Nephron progenitor cell (in vitro differentiated cells): ENCODE measurements at regions not wholly inside any gene's neighbourhood (a gene's known extent, or its start where the extent isn't known, plus 50 kb on each side); places are given as distances from the start of the nearest gene placed in this dataset.

Experiments used
- DNase-seq: peaks from one replicate; pipeline ENCODE4 v3.0.0; 2021
- H3K27ac Mint-ChIP-seq: 2 replicates; pipeline ENCODE4 v1.8.0; 2021; ENCODE audit warnings: mild to moderate bottlenecking, moderate library complexity, mixed read lengths
- H3K27me3 Mint-ChIP-seq: 2 replicates; pipeline ENCODE4 v1.8.0; 2021; ENCODE audit warnings: mild to moderate bottlenecking, low read depth, mixed read lengths; ENCODE audit not compliant: poor library complexity
- H3K36me3 Mint-ChIP-seq: 2 replicates; pipeline ENCODE4 v1.8.0; 2021; ENCODE audit warnings: low read depth, mixed read lengths
- H3K4me1 Mint-ChIP-seq: 2 replicates; pipeline ENCODE4 v1.8.0; 2021; ENCODE audit warnings: mixed read lengths
- H3K4me3 Mint-ChIP-seq: 2 replicates; pipeline ENCODE4 v1.8.0; 2021; ENCODE audit warnings: mild to moderate bottlenecking, moderate library complexity, mixed read lengths
- H3K9me3 Mint-ChIP-seq: 2 replicates; pipeline ENCODE4 v1.8.0; 2021; ENCODE audit warnings: mild to moderate bottlenecking, moderate library complexity, mixed read lengths
- TF ChIP-seq, protein P1 (sequence below): fragments of 200-600 bp; sonication (generic); IDR thresholded peaks from 2 replicates; pipeline ENCODE4 v1.5.0; 2021; ENCODE audit warnings: antibody characterized with exemption

DNA sequence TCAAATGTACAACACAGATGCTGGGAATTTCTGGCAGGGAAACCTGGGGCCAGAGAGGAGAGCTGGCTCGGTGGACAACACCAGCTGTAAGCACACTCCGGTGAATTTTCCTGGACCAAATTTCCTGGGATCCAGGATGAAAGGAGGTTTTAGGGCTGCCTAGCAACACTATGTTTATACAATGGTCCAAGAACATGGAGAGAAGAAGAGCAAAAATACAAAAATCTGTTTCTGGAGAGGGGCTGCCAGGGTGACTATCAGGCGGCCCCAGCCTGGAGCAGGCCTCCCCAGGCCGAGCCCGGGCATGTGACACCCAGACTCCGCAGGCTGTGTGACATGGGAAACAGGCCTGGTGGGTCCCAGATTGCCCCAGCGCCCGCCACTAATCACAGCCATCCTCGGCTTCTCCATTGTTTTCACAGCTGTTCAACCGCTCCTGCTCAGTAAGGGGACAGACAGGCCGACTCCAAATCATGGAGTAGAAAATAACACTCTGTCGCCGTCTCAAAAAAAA is 336.0 kb upstream of the NFIA start:
- Mint-ChIP-seq H3K36me3 (no peaks in the 10 kb centered on the region), H3K27ac (peak overlapping the region; percentile 98), H3K4me3 (peak overlapping the region; percentile 35), H3K27me3 (no peaks in the 10 kb centered on the region), H3K4me1 (peaks cover 18% of the 10 kb centered on the region), H3K9me3 (peaks cover 8% of the 10 kb centered on the region)
- peak; percentile 17 for DNase-seq
- TF ChIP-seq, protein P1, sequence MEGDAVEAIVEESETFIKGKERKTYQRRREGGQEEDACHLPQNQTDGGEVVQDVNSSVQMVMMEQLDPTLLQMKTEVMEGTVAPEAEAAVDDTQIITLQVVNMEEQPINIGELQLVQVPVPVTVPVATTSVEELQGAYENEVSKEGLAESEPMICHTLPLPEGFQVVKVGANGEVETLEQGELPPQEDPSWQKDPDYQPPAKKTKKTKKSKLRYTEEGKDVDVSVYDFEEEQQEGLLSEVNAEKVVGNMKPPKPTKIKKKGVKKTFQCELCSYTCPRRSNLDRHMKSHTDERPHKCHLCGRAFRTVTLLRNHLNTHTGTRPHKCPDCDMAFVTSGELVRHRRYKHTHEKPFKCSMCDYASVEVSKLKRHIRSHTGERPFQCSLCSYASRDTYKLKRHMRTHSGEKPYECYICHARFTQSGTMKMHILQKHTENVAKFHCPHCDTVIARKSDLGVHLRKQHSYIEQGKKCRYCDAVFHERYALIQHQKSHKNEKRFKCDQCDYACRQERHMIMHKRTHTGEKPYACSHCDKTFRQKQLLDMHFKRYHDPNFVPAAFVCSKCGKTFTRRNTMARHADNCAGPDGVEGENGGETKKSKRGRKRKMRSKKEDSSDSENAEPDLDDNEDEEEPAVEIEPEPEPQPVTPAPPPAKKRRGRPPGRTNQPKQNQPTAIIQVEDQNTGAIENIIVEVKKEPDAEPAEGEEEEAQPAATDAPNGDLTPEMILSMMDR = no peak

DNA sequence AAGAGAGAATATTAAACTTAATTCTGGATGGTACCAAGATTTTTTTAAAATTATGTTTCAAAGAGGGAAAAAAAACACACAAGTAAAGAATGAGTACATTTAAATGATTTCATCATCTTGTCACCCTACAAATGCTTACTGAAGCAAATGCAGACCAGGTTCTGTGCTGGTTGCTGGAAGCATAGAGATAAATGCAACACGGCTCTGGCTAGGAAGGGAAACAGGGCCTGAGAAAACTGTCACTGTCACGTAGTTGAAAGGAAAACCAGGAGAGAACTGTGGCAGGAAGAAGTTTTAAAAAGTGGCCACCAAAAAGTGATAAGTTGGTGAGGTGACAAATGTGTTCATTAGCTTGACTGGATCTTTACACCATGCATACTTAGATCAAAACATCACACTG is 336.9 kb upstream of the NFIA start:
- Mint-ChIP-seq H3K27ac (peak overlapping the region; percentile 70), H3K4me1 (peaks cover 18% of the 10 kb centered on the region), H3K9me3 (peaks cover 8% of the 10 kb centered on the region), H3K27me3 (no peaks in the 10 kb centered on the region), H3K36me3 (no peaks in the 10 kb centered on the region), H3K4me3 (no peak overlapping the region)
- DNase-seq = no peak
- TF ChIP-seq, protein P1 = no peak

DNA sequence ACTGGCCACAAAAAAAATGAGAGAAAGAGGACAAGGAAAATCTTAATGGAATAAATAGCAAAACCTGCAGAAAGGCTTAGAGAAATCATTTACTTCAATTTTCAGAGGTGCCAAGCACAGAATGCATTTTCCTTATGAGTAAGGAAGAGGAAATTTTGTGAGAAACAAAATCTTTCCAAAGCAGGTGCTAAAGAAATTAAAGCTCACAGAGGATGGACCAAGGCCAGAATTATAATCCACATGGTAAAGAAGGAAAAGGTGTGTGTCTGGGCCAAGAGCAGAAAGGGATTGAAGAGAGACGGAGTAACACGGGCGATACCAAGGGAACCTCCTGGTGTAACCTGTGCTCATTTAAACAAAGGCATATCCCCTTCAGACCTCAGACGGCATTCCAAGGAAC is 340.0 kb upstream of the NFIA start:
- no peak overlapping the region for H3K27ac Mint-ChIP-seq
- H3K9me3 Mint-ChIP-seq = peaks cover 4% of the 10 kb centered on the region
- TF ChIP-seq, protein P1 = no peak
- no peaks in the 10 kb centered on the region for H3K27me3 Mint-ChIP-seq
- H3K4me3 Mint-ChIP-seq = no peak overlapping the region
- H3K4me1 Mint-ChIP-seq = peaks cover 18% of the 10 kb centered on the region
- H3K36me3 Mint-ChIP-seq = no peaks in the 10 kb centered on the region
- no peak for DNase-seq

DNA sequence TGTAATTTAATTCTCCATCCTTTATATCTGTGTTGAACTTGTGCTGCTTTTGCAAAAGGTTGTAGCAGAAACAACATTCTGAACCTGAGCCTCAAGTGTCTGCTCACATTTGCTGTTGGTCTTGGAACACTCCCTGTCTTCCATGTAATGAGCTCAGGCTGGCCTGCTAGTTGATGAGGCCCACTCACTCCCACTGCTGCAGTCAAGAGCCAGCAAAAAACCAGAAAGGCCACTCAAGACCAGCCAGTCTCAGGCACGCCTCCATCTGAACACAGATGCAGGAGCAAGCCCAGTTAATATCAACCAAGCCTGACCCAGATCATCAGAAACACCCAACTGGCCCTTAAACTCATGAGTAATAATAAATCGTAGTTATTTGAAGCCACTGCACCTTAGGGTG is 342.2 kb upstream of the NFIA start:
- Mint-ChIP-seq H3K27me3 (no peaks in the 10 kb centered on the region), H3K4me3 (no peak overlapping the region), H3K36me3 (no peaks in the 10 kb centered on the region), H3K27ac (no peak overlapping the region), H3K4me1 (no peaks in the 10 kb centered on the region), H3K9me3 (peaks cover 4% of the 10 kb centered on the region)
- TF ChIP-seq, protein P1 = no peak
- DNase-seq = no peak

DNA sequence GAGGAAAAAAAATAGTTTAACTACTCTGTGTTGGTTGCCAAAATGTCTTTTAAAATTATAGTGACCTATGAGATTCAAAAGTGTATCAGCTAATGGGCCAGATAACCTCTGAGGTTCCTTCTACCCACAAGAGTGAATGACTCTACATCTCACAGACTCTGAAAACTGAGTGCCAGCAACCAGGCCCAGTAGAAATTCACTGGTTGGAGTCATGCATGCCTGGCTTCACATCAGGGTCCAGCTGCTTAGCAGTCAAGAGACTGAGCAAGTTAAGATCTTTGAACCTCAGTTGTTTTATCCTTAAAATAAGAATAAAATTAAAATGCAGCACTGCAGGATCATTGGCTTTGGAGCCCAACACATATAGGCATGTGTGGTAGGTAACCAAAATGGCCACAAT is 342.6 kb upstream of the NFIA start:
- TF ChIP-seq, protein P1 = no peak
- Mint-ChIP-seq H3K36me3 (no peaks in the 10 kb centered on the region), H3K4me1 (no peaks in the 10 kb centered on the region), H3K27me3 (no peaks in the 10 kb centered on the region), H3K9me3 (peaks cover 4% of the 10 kb centered on the region), H3K4me3 (no peak overlapping the region), H3K27ac (no peak overlapping the region)
- DNase-seq = no peak

DNA sequence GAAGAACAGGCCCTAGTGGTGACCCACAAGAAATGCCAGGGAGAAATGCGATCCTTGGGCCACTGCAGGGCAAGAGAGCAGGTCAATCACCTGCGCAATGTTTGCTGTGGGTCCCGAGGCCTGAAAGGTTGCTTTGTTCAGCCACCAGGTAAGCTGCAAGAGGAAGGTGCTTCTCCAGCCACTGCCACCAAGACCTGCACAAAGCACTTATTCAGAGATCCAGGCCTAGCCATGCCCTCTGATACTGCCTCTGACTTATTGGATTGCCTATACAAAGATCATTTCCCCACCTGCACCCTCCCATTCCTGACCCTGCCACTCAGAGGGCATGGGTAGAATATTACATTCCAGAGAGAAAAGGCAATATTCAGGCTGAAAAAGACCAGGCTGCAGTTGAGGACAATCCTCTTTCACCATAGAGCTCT is 349.4 kb upstream of the NFIA start:
- no peaks in the 10 kb centered on the region for H3K36me3 Mint-ChIP-seq
- no peak overlapping the region for H3K4me3 Mint-ChIP-seq
- H3K4me1 Mint-ChIP-seq = no peaks in the 10 kb centered on the region
- no peaks in the 10 kb centered on the region for H3K27me3 Mint-ChIP-seq
- H3K9me3 Mint-ChIP-seq = peaks cover 3% of the 10 kb centered on the region
- TF ChIP-seq, protein P1 = no peak
- DNase-seq = no peak
- no peak overlapping the region for H3K27ac Mint-ChIP-seq
